ENCODE measurements at regions not wholly inside any gene's neighbourhood (a gene's known extent, or its start where the extent isn't known, plus 50 kb on each side); places are given as distances from the start of the nearest gene placed in this dataset.

GRCh38 chr13:59447031-59447430 lies 716.7 kb downstream of the DIAPH3 start:
- no peak for DNase-seq (ENCODE audit: low spot score)

- peak; percentile 38 for DNase-seq (ENCODE audit: low spot score)
Measured at GRCh38 chr13:59447846-59448620, 715.7 kb downstream of the DIAPH3 start.

GRCh38 chr13:59449750-59450149 lies 714.0 kb downstream of the DIAPH3 start:
- DNase-seq (ENCODE audit: low spot score) = no peak

- no peak for DNase-seq (ENCODE audit: low spot score)
Measured at GRCh38 chr13:59450229-59450628, 713.5 kb downstream of the DIAPH3 start.

- no peak for DNase-seq (ENCODE audit: low spot score)
Measured at GRCh38 chr13:59451236-59451635, 712.5 kb downstream of the DIAPH3 start.

GRCh38 chr13:59452189-59452890 lies 711.4 kb downstream of the DIAPH3 start:
- DNase-seq (ENCODE audit: low spot score) = no peak

GRCh38 chr13:59458908-59459579 lies 704.7 kb downstream of the DIAPH3 start:
- DNase-seq (ENCODE audit: low spot score) = peak; percentile 42

GRCh38 chr13:59459972-59460371 lies 703.8 kb downstream of the DIAPH3 start:
- DNase-seq (ENCODE audit: low spot score) = no peak

GRCh38 chr13:59461411-59461810 lies 702.3 kb downstream of the DIAPH3 start:
- no peak for DNase-seq (ENCODE audit: low spot score)

- DNase-seq (ENCODE audit: low spot score) = no peak
Measured at GRCh38 chr13:59463023-59463422, 700.7 kb downstream of the DIAPH3 start.

- no peak for DNase-seq (ENCODE audit: low spot score)
Measured at GRCh38 chr13:59464926-59465325, 698.8 kb downstream of the DIAPH3 start.

GRCh38 chr13:59468396-59468795 lies 695.3 kb downstream of the DIAPH3 start:
- no peak for DNase-seq (ENCODE audit: low spot score)

GRCh38 chr13:59471106-59471505 lies 692.6 kb downstream of the DIAPH3 start:
- DNase-seq (ENCODE audit: low spot score) = no peak

- no peak for DNase-seq (ENCODE audit: low spot score)
Measured at GRCh38 chr13:59472134-59472533, 691.6 kb downstream of the DIAPH3 start.

GRCh38 chr13:59474696-59475095 lies 689.0 kb downstream of the DIAPH3 start:
- no peak for DNase-seq (ENCODE audit: low spot score)

GRCh38 chr13:59475911-59476310 lies 687.8 kb downstream of the DIAPH3 start:
- DNase-seq (ENCODE audit: low spot score) = no peak

GRCh38 chr13:59476366-59476765 lies 687.4 kb downstream of the DIAPH3 start:
- DNase-seq (ENCODE audit: low spot score) = no peak

- no peak for DNase-seq (ENCODE audit: low spot score)
Measured at GRCh38 chr13:59477011-59477410, 686.7 kb downstream of the DIAPH3 start.

GRCh38 chr13:59478908-59479307 lies 684.8 kb downstream of the DIAPH3 start:
- DNase-seq (ENCODE audit: low spot score) = no peak

GRCh38 chr13:59479629-59480028 lies 684.1 kb downstream of the DIAPH3 start:
- DNase-seq (ENCODE audit: low spot score) = no peak

GRCh38 chr13:59480396-59481259 lies 683.1 kb downstream of the DIAPH3 start:
- DNase-seq (ENCODE audit: low spot score) = no peak

All from A172 (cell line).